Neural progenitor cell (in vitro differentiated cells): ENCODE measurements at regions not wholly inside any gene's neighbourhood (a gene's known extent, or its start where the extent isn't known, plus 50 kb on each side); places are given as distances from the start of the nearest gene placed in this dataset.

Source experiments
- DNase-seq: peaks from one replicate; pipeline ENCODE4 v3.0.0-alpha.2; 2016; ENCODE audit warnings: low spot score
- H2AFZ ChIP-seq: fragments of 200-600 bp; sonication (generic); replicated peaks from 2 replicates; pipeline ENCODE4 v1.6.1; 2016; ENCODE audit warnings: antibody characterized with exemption
- H3F3A ChIP-seq: fragments of 200-600 bp; sonication (generic); 2 replicates; pipeline ENCODE4 v1.6.1; 2016; ENCODE audit warnings: antibody characterized with exemption, low read depth
- H3K27ac ChIP-seq: fragments of 200-600 bp; sonication (generic); 2 replicates; pipeline ENCODE4 v1.5.1; 2016; ENCODE audit warnings: mild to moderate bottlenecking
- H3K27me3 ChIP-seq: fragments of 200-600 bp; sonication (generic); 2 replicates; pipeline ENCODE4 v1.6.1; 2016; ENCODE audit warnings: mild to moderate bottlenecking, moderate library complexity
- H3K36me3 ChIP-seq: fragments of 200-600 bp; sonication (generic); 2 replicates; pipeline ENCODE4 v1.5.1; 2016
- H3K4me1 ChIP-seq: fragments of 200-600 bp; sonication (generic); 2 replicates; pipeline ENCODE4 v1.6.1; 2016; ENCODE audit warnings: mixed run types
- H3K4me2 ChIP-seq: fragments of 200-600 bp; sonication (generic); 2 replicates; pipeline ENCODE4 v1.6.1; 2016
- H3K4me3 ChIP-seq: fragments of 200-600 bp; sonication (generic); 2 replicates; pipeline ENCODE4 v1.5.1; 2016
- H3K79me2 ChIP-seq: fragments of 200-600 bp; sonication (generic); 2 replicates; pipeline ENCODE4 v1.6.1; 2016; ENCODE audit warnings: low read depth
- H3K9ac ChIP-seq: fragments of 200-600 bp; sonication (generic); 2 replicates; pipeline ENCODE4 v1.6.1; 2016
- H3K9me3 ChIP-seq: fragments of 200-600 bp; sonication (generic); 2 replicates; pipeline ENCODE4 v1.5.1; 2016; ENCODE audit warnings: low read depth
- H4K20me1 ChIP-seq: fragments of 200-600 bp; sonication (generic); 2 replicates; pipeline ENCODE4 v1.6.1; 2016; ENCODE audit warnings: low read depth
- H3K27ac Mint-ChIP-seq: 3 replicates; pipeline ENCODE4 v1.8.0; 2021; ENCODE audit warnings: mixed read lengths
- H3K27me3 Mint-ChIP-seq: 2 replicates; pipeline ENCODE4 v1.8.0; 2022; ENCODE audit warnings: low read depth, mild to moderate bottlenecking, inconsistent platforms, moderate library complexity, mixed read lengths; ENCODE audit not compliant: insufficient read depth
- H3K36me3 Mint-ChIP-seq: 3 replicates; pipeline ENCODE4 v1.8.0; 2021; ENCODE audit warnings: mixed read lengths
- H3K4me1 Mint-ChIP-seq: 3 replicates; pipeline ENCODE4 v1.8.0; 2021; ENCODE audit warnings: mixed read lengths
- H3K4me3 Mint-ChIP-seq: 3 replicates; pipeline ENCODE4 v1.8.0; 2021; ENCODE audit warnings: mild to moderate bottlenecking, moderate library complexity, mixed read lengths
- H3K9me3 Mint-ChIP-seq: 3 replicates; pipeline ENCODE4 v1.8.0; 2020; ENCODE audit warnings: mixed read lengths
- EZH2 ChIP-seq: fragments of 200-600 bp; sonication (generic); IDR thresholded peaks from 2 replicates; pipeline ENCODE4 v1.6.1; 2017; ENCODE audit warnings: antibody characterized with exemption, mild to moderate bottlenecking, moderate library complexity
- EZH2phosphoT487 ChIP-seq: fragments of 200-600 bp; sonication (generic); IDR thresholded peaks from 2 replicates; pipeline ENCODE4 v1.6.1; 2017; ENCODE audit warnings: antibody characterized with exemption
- TF ChIP-seq, protein P1 (sequence below): fragments of 200-600 bp; sonication (generic); IDR thresholded peaks from 2 replicates; pipeline ENCODE4 v1.5.1; 2017; ENCODE audit warnings: antibody characterized with exemption, mild to moderate bottlenecking

DNA sequence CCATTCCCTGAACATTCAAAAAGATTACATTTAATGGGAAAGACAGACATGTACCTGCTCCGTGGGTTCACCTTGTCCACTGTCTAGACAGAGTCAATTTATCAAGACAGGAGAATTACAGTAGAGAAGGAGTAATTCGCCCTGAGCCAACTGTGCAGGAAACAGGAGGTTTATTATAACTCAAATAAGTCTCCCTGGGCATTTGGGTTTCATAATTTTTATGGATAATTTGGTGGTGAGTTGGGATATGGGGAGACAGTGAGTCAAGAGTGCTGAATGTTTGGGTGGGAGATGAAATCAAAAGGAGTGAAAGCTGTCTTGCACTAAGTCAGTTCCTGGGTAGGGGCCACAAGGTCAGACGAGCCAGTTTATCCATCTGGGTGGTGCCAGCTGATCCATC is 165.9 kb upstream of the NAMPT start:
- H3K27me3 ChIP-seq, result no peaks in the 10 kb centered on the region
- no peaks in the 10 kb centered on the region for H3K4me1 ChIP-seq
- H3K9me3 ChIP-seq, result peaks cover 4% of the 10 kb centered on the region
- H3K79me2 ChIP-seq, result no peaks in the 10 kb centered on the region
- H3K4me3 ChIP-seq, result no peak overlapping the region
- H3K9me3 Mint-ChIP-seq, result peaks cover 15% of the 10 kb centered on the region
- H3K9ac ChIP-seq, result no peak overlapping the region
- H3F3A ChIP-seq, result no peaks in the 10 kb centered on the region
- DNase-seq, result no peak
- H3K27ac ChIP-seq, result no peak overlapping the region
- no peaks in the 10 kb centered on the region for H3K4me1 Mint-ChIP-seq
- H3K4me2 ChIP-seq, result no peak overlapping the region
- H3K36me3 Mint-ChIP-seq, result no peaks in the 10 kb centered on the region
- no peak overlapping the region for H3K4me3 Mint-ChIP-seq
- no peaks in the 10 kb centered on the region for H3K36me3 ChIP-seq
- H3K27me3 Mint-ChIP-seq, result no peaks in the 10 kb centered on the region
- H4K20me1 ChIP-seq, result no peaks in the 10 kb centered on the region
- H3K27ac Mint-ChIP-seq, result no peak overlapping the region
- TF ChIP-seq, protein P1, sequence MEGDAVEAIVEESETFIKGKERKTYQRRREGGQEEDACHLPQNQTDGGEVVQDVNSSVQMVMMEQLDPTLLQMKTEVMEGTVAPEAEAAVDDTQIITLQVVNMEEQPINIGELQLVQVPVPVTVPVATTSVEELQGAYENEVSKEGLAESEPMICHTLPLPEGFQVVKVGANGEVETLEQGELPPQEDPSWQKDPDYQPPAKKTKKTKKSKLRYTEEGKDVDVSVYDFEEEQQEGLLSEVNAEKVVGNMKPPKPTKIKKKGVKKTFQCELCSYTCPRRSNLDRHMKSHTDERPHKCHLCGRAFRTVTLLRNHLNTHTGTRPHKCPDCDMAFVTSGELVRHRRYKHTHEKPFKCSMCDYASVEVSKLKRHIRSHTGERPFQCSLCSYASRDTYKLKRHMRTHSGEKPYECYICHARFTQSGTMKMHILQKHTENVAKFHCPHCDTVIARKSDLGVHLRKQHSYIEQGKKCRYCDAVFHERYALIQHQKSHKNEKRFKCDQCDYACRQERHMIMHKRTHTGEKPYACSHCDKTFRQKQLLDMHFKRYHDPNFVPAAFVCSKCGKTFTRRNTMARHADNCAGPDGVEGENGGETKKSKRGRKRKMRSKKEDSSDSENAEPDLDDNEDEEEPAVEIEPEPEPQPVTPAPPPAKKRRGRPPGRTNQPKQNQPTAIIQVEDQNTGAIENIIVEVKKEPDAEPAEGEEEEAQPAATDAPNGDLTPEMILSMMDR, result no peak
- TF ChIP-seq EZH2 (no peak), EZH2phosphoT487 (no peak)
- no peak overlapping the region for H2AFZ ChIP-seq

DNA sequence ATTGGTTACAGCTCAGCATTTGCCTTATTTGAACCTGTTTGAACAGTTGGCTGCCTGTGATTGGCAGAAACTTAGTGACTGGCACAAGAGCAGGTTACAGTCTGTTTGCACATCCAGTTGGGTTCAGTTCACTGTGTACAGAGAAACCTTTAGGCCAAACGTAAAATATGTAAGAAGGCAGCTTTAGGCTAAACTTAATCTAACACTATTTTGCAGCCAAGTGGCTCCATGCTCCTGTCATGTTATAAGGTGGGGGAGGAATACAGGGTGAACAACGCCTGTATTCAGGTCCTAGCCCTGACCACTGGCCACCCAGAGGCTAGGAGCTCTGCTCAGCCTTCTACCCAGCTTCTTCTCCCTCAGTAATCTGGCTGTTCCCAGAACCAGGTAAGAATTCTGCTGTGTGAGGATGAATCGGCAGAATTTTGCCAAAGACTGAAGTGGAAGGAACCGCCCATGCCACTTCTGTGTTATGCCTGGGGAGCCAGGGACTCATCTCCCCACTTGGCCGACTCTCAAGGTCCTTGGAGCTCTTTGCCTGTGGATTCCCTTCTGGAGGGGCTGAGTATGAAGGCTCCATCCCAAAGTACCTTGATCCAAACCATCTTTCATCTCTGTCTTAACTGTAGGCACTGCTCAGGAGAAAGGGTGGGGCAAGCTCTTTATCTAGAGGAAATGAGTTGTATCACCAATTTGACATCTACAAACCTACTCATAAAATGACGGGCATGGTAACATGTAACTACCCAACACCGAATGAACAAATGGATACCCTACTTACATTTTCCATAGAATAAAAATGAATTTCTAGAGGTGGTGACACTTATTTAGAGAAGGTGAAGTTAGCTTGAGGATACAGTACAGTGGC is 164.4 kb upstream of the NAMPT start:
- H3K9me3 ChIP-seq, result peaks cover 4% of the 10 kb centered on the region
- no peak for DNase-seq
- H3K36me3 ChIP-seq, result no peaks in the 10 kb centered on the region
- no peak overlapping the region for H3K9ac ChIP-seq
- H2AFZ ChIP-seq, result no peak overlapping the region
- H3K79me2 ChIP-seq, result no peaks in the 10 kb centered on the region
- no peaks in the 10 kb centered on the region for H3K36me3 Mint-ChIP-seq
- TF ChIP-seq, protein P1, result no peak
- TF ChIP-seq EZH2 (no peak), EZH2phosphoT487 (no peak)
- no peaks in the 10 kb centered on the region for H3K4me1 ChIP-seq
- no peak overlapping the region for H3K27ac ChIP-seq
- no peak overlapping the region for H3K4me3 Mint-ChIP-seq
- H3K9me3 Mint-ChIP-seq, result peaks cover 13% of the 10 kb centered on the region
- no peaks in the 10 kb centered on the region for H3F3A ChIP-seq
- H3K4me1 Mint-ChIP-seq, result no peaks in the 10 kb centered on the region
- H3K27me3 ChIP-seq, result no peaks in the 10 kb centered on the region
- H3K27ac Mint-ChIP-seq, result no peak overlapping the region
- H4K20me1 ChIP-seq, result no peaks in the 10 kb centered on the region
- no peak overlapping the region for H3K4me3 ChIP-seq
- H3K4me2 ChIP-seq, result no peak overlapping the region
- H3K27me3 Mint-ChIP-seq, result no peaks in the 10 kb centered on the region

DNA sequence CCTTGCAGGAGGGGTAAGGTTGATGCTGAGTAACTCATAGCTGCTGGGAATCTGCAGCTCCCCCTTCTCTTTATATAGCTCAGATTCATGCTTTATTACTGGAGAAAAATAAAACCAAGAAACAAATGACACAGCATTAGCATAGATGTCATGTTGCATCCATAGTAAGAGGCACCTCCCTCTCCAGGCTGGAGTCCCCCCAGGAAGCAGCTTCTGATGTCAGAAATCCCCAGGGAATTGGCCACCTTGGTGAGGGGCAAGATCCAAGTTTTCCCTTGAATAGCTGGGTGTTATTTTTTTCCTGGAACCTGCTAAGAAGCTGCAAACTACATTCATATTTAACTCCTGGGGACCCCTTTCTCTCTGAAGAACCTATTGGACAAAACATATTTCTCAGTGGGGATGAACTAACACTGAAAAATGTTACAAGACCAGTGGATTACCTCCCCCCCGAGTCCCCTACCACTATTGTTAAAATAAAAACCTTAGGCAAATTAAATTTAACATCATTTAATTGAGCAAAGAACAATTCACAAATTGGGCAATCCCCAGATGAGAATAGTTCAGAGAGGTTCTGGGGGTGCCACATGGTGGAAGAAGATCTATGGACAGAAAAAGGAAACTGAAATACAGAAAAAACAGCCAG is 163.7 kb upstream of the NAMPT start:
- Mint-ChIP-seq H3K9me3 (peaks cover 11% of the 10 kb centered on the region), H3K4me3 (no peak overlapping the region), H3K4me1 (no peaks in the 10 kb centered on the region), H3K27me3 (no peaks in the 10 kb centered on the region), H3K27ac (no peak overlapping the region), H3K36me3 (no peaks in the 10 kb centered on the region)
- Histone ChIP-seq H3K4me2 (no peak overlapping the region), H2AFZ (no peak overlapping the region), H3K9me3 (peaks cover 4% of the 10 kb centered on the region), H3F3A (no peaks in the 10 kb centered on the region), H3K4me3 (no peak overlapping the region), H4K20me1 (no peaks in the 10 kb centered on the region), H3K27ac (no peak overlapping the region), H3K9ac (no peak overlapping the region), H3K79me2 (no peaks in the 10 kb centered on the region), H3K4me1 (no peaks in the 10 kb centered on the region), H3K36me3 (no peaks in the 10 kb centered on the region), H3K27me3 (no peaks in the 10 kb centered on the region)
- TF ChIP-seq EZH2, result no peak
- no peak for TF ChIP-seq EZH2phosphoT487
- TF ChIP-seq, protein P1, result no peak
- DNase-seq, result no peak
